ENCODE measurements at regions not wholly inside any gene's neighbourhood (a gene's known extent, or its start where the extent isn't known, plus 50 kb on each side); places are given as distances from the start of the nearest gene placed in this dataset.
"Not testable (repeated sequence)": the region's sequence is repeated elsewhere in the genome, so short reads cannot be mapped to it uniquely, and the experiment has no call there.

DNA sequence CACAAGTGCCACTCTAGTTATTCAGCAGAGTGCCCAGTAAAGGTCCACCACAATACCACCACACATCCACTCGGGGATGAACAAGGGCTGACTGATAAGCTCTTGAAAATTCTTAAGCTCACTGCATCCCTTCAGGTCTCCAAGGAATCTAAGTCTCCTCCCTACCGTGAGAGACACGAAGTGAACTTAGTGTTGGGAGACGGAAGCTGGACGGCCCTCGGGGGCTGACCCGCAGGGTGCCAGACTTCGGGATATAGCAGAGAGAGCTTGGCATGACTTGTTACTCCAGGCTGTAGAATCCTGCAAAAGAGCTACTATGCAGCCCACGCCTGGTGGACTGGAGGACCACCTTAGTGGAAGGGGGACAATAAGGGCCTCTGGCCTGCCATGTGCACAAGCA lies 75.1 kb downstream of the LYZL1 start:
- DNase-seq, H3K4me1 Mint-ChIP-seq, H3K36me3 Mint-ChIP-seq, H3K27me3 Mint-ChIP-seq, H3K9me3 Mint-ChIP-seq, H3K4me3 Mint-ChIP-seq, H3K27ac Mint-ChIP-seq: not testable (repeated sequence)

DNA sequence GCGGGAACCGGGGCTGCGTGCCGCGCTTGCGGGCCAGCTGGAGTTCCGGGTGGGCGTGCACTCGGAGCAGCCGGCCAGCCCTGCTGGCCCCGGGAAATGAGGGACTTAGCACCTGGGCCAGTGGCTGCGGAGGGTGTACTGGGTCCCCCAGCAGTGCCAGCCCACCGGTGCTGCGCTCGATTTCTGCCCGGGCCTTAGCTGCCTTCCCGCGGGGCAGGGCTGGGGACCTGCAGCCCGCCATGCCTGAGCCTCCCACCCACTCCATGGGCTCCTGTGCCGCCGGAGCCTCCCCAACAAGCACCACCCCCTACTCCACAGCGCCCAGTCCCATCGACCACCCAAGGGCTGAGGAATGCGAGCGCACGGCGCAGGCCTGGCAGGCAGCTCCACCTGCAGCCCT lies 77.3 kb downstream of the LYZL1 start:
- not testable (repeated sequence) for H3K4me3 Mint-ChIP-seq, DNase-seq, H3K4me1 Mint-ChIP-seq, H3K9me3 Mint-ChIP-seq, H3K27ac Mint-ChIP-seq, H3K36me3 Mint-ChIP-seq
- H3K27me3 Mint-ChIP-seq = peaks cover 11% of the 10 kb centered on the region

DNA sequence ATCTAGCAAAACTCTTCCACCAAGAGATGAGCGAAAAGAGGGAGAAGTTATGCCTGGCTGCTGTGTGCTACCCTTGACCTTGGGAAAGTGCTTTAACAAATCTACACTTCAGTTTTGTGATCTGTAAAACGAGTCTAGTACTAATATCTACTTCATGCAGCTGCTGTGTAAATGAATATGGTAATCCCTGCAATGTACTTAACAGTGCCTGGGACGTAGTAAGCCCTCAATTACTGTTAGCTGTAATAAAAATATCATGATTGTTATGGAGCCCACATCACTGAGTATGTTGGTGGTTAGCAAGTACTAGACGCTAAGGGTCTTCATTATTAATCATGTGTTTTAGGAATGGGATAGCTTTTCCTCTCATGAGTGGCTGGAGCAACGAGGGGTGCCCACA lies 80.5 kb downstream of the LYZL1 start:
- H3K9me3 Mint-ChIP-seq = no peaks in the 10 kb centered on the region
- peaks cover 11% of the 10 kb centered on the region for H3K27me3 Mint-ChIP-seq
- no peaks in the 10 kb centered on the region for H3K36me3 Mint-ChIP-seq
- no peak overlapping the region for H3K27ac Mint-ChIP-seq
- H3K4me3 Mint-ChIP-seq = no peak overlapping the region
- no peaks in the 10 kb centered on the region for H3K4me1 Mint-ChIP-seq
- DNase-seq = no peak

DNA sequence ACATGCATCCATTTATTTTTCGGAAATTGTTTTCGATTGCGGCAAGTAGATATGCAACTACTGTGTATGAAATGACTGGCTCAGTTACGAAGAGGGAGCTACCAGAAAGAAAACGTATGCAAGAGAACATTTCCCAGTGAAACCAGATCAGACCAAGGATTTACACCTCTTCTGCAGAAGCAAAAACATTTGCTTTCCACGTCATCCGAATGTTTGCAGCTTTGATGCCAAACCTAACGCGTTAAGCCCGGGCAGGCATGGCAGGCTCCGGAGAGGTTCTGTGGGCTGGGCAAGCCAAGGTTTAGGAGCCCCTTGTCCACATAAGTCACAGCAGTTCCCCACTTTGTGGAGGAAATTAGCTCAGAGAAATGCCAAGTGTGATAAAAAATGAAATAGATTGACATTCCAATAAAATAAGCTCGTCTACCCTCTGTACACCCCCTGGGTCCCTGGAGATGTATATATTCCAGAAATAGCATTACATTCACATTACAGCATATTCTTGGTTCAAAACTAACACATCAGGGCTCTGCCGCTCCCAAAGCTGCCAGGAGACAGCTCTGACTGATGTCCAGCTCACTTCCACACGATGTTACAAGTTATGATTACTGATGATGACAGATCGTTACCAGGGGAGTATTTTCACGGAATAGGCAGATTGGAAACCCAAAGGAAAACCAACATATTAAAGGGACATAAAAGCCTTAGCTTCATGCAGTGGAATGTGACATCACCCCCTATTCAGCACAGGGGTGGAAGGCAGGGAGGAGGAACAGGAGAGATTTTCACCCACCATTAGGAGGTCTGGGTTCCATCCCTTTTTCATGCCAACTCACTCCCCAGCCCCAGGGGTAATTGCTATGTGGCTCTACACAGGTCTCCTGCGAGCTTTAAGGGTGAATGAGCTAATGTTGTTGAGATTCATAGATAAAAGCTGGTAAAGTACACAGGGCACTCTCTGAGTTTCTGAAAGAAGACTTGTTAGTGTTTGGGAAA lies 81.5 kb downstream of the LYZL1 start:
- Mint-ChIP-seq H3K4me3 (no peak overlapping the region), H3K27ac (no peak overlapping the region), H3K36me3 (no peaks in the 10 kb centered on the region), H3K4me1 (no peaks in the 10 kb centered on the region), H3K9me3 (no peaks in the 10 kb centered on the region), H3K27me3 (peaks cover 11% of the 10 kb centered on the region)
- no peak for DNase-seq

DNA sequence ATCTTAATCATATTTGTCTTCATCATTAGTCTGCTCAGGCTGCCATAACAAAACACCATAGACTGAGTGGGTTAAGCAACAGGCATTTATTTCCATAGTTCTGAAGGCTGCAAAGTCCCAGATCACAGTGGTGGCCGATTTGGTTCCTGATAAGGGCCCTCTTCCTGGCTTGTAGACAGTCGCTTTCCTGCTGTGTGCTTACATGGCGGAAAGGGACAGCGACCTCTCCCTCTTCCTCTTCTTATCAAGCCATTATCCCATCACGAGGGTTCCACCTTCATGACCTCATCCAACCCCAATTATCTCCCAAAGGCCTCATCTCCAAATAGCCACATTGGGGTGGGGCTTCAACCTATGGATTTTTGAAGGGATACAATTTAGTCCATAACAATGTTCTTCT lies 84.0 kb downstream of the LYZL1 start:
- peaks cover 11% of the 10 kb centered on the region for H3K27me3 Mint-ChIP-seq
- H3K4me3 Mint-ChIP-seq = no peak overlapping the region

DNA sequence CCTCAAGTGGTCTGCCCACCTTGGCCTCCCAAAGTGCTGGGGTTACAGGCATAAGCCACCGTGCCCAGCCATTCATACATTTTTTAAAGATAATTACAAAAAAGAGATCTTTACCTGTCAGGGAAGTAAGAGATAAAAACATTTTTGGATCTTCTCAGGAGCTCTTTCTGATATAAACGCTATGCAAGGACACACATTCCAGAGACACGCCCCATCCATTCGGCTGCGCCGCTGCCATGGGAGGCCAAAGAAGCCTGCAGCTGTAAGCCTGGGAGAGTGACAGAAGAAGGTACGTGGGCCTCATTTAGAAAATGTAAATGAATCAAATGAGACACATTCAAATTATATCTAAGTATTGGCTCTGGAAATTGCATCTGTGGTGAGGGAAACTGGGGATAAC lies 85.3 kb downstream of the LYZL1 start:
- H3K4me1 Mint-ChIP-seq = no peaks in the 10 kb centered on the region
- H3K27me3 Mint-ChIP-seq = peaks cover 11% of the 10 kb centered on the region
- no peaks in the 10 kb centered on the region for H3K36me3 Mint-ChIP-seq
- no peak overlapping the region for H3K27ac Mint-ChIP-seq
- no peaks in the 10 kb centered on the region for H3K9me3 Mint-ChIP-seq
- no peak for DNase-seq
- H3K4me3 Mint-ChIP-seq = no peak overlapping the region

More for the DNA sequence above, 84.0 kb downstream of the LYZL1 start:
- no peaks in the 10 kb centered on the region for H3K36me3 Mint-ChIP-seq
- no peaks in the 10 kb centered on the region for H3K4me1 Mint-ChIP-seq
- H3K27ac Mint-ChIP-seq = no peak overlapping the region
- DNase-seq = no peak
- H3K9me3 Mint-ChIP-seq = no peaks in the 10 kb centered on the region

DNA sequence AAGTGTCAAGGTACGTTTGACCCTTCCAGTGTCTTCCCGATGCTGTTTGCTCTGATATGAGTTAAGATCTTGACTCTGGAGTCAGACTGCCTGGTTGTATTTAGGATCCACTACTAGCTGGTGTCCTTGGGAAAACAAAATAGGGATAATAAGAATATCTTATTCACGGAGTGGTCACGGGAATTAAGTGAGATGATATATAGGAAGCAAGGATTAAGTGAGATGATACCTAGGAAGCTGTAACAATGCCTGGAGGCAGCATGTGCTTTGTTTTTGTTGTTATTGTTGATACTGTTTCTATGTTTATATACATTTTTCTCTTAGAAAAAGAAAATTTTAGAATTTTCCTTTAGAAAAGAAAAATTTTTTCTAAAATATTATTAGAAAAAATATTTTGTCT lies 87.0 kb downstream of the LYZL1 start:
- Mint-ChIP-seq H3K27me3 (no peaks in the 10 kb centered on the region), H3K27ac (no peak overlapping the region), H3K9me3 (no peaks in the 10 kb centered on the region), H3K4me1 (peaks cover 11% of the 10 kb centered on the region), H3K4me3 (no peak overlapping the region), H3K36me3 (no peaks in the 10 kb centered on the region)
- DNase-seq = no peak

DNA sequence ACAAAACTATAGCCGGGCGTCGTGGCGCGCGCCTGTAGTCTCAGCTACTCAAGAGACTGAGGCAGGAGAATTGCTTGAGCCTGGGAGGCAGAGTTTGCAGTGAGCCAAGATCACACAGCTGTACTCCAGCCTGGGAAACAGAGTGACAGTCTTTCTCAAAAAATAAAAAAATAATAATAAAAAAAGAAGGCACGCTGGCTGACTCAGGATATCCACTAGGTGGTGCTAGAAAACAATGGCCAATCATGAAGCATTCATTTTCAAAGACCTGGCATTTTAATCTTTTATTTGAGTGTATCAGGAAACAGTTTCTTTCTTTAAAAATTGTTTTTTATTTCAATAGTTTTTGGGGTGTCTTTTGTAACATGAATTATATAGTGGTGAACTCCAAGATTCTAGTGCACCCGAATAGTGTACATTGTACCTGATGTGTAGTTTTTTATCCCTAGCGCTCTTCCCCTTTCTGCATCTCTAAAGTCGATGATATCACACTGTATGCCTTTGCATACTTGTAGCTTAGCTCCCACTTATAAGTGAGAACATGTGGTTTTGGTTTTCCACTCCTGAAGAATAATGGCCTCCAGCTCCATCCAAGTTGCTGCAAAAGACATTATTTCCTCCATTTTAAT lies 88.6 kb downstream of the LYZL1 start:
- Mint-ChIP-seq H3K27ac (no peak overlapping the region), H3K36me3 (no peaks in the 10 kb centered on the region), H3K9me3 (no peaks in the 10 kb centered on the region), H3K4me1 (peaks cover 11% of the 10 kb centered on the region), H3K4me3 (no peak overlapping the region), H3K27me3 (no peaks in the 10 kb centered on the region)
- DNase-seq = no peak

DNA sequence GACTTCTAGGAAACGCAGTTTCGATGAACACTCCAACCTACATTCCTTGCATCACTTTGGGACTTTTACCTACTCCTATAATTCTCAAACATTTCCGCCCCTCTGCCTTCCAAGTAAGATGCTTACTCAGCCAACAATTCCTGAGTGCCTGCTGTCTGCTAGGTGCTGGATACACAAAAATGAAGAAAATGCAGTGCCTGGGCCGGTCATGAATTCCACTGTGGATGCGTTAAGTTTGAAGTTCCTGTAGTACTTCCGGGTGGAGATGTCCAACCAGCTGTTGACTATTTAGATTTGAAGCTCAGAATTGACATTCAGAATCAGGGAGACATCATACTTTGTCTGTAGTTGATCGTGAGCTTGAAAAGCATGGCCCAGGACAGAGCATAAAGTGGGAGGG lies 89.2 kb downstream of the LYZL1 start:
- no peaks in the 10 kb centered on the region for H3K36me3 Mint-ChIP-seq
- H3K9me3 Mint-ChIP-seq = no peaks in the 10 kb centered on the region
- H3K27me3 Mint-ChIP-seq = no peaks in the 10 kb centered on the region
- peaks cover 11% of the 10 kb centered on the region for H3K4me1 Mint-ChIP-seq
- DNase-seq = no peak
- H3K4me3 Mint-ChIP-seq = no peak overlapping the region
- H3K27ac Mint-ChIP-seq = no peak overlapping the region

DNA sequence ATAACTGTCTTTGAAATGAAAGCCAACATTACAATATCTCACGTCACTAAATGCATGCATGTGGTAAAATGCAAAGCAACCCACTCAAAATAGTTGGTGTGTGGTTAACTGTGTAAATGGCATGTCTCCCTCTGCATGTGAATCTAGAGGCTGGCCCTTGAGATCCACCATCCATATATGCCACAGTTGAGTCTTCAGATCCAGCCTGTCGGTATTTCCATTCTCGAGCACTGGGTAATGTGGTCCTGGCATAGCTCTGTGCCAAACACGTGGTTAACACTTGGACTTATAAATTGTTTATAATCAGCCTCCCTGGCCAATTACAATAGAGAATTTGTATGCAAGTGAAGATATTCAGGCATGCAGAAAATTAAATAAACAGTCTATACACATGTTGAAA lies 90.3 kb downstream of the LYZL1 start:
- Mint-ChIP-seq H3K4me3 (no peak overlapping the region), H3K36me3 (no peaks in the 10 kb centered on the region), H3K4me1 (peaks cover 11% of the 10 kb centered on the region), H3K27ac (no peak overlapping the region), H3K27me3 (no peaks in the 10 kb centered on the region), H3K9me3 (no peaks in the 10 kb centered on the region)
- DNase-seq = no peak

DNA sequence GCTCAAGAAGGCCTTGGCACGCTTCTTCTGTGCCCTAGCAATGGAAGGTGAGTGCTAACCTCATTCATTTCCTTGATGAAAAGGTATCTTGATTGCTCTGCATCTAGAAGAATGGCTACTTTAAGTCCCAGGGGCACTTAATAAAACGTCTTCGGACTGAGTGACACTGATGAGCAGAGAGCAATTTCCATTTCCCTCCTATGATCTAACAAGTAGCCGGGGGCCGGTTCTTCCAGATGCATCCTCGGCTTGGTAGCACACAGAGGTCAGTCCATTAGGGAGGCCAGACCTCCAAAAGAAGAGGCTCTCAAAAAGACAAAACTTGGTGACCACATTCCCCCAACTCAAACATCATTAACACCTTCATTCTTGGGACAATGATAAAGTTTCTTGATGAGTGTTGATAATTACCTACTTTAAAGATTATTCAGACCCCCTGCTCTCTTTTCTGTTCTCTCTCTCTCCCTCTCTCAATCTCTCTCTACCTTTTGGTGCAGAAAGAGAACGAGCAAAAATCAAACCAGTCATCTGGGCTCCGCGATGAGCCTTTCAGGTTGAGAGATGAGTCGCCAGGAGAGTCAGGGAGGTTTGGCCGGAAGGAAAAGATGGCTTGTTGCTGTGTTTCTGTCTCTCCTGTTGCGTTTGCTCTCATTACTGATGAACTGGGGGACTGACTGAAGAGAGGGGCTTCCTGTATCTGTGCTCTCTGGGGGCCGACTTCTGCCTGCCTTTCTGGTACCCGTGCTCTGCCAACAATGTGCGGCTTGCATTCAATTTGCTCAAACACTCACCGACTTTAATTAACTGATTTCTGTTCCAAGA lies 91.1 kb downstream of the LYZL1 start:
- not testable (repeated sequence) for H3K27me3 Mint-ChIP-seq, H3K9me3 Mint-ChIP-seq, DNase-seq, H3K4me3 Mint-ChIP-seq, H3K36me3 Mint-ChIP-seq
- Mint-ChIP-seq H3K27ac (peak overlapping the region; percentile 63), H3K4me1 (peaks cover 11% of the 10 kb centered on the region)

DNA sequence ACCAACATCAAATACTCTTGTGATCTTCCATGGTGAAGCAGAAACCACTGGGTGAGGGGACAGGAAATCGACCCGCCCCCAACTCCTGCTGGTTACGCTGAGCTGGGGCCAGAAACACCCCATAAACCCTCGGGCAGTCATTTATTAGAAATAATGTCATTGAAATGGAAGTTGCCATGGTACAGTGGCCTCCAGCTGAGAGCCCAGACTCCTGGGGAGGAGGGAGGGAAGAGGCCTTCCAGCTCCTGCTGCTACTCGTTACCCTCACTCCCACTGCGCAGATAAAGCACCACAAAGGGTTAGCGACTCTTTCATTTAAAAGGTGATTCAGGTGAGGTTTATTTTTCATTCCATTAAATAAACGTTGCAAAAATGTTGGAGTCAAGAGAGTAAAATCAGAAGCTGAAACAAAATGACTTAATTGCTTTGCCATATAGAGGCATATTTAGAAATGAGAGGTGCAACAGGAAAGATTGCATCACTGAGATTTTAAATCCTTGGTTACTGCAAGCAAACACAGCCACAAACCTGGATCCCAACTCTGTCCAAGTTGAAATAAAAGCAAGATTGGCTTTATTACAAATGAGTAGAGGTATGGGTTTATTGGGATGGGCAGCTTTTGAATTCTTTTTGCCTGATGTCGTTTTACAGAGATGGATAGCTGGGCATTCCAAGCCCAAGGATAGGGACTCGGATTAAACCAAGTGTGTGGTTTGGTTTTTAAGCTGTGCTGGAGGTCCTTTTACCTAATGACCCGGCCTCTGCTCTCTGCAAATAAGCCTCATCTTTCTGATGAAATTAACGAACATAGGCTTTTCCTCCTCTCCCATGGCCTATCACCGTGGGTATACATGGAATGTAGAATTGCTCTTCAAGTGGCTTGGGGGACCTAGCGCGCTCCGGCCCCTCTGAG lies 92.0 kb downstream of the LYZL1 start:
- H3K27me3 Mint-ChIP-seq, H3K9me3 Mint-ChIP-seq, H3K27ac Mint-ChIP-seq, H3K36me3 Mint-ChIP-seq, H3K4me3 Mint-ChIP-seq, DNase-seq: not testable (repeated sequence)
- H3K4me1 Mint-ChIP-seq = peaks cover 11% of the 10 kb centered on the region

DNA sequence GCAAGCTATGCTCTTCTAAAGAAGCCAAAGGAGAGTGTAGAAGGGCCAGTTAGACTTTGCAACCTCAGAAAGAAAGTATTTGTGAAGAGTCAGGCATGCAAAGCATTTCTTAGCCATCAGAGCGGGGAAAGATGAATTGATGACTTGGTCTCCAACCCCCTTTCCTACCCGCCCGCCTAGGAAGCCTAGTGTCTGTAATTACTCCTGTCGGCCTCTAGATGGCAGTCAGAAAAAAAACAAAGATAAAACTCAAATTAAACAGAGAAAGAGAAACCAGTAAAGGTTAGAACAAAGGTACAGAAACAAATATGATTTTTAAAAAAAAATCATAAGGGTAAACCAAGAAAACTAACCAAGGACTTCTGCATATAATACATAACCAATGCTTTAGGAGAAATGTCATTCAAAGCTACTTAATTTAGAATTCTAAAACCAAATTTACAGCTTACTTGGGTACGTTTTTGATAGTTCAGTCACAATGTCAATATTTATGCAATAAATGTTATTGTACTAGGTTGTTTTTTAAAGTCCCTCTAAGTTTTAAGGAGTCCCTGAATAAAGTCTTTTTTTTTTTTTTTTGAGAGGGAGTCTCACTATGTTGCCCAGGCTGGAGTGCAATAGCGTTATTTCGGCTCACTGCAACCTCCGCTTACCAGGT lies 97.6 kb downstream of the LYZL1 start:
- Mint-ChIP-seq H3K4me1 (no peaks in the 10 kb centered on the region), H3K27me3 (no peaks in the 10 kb centered on the region), H3K36me3 (no peaks in the 10 kb centered on the region), H3K27ac (no peak overlapping the region), H3K9me3 (no peaks in the 10 kb centered on the region), H3K4me3 (no peak overlapping the region)
- DNase-seq = no peak

DNA sequence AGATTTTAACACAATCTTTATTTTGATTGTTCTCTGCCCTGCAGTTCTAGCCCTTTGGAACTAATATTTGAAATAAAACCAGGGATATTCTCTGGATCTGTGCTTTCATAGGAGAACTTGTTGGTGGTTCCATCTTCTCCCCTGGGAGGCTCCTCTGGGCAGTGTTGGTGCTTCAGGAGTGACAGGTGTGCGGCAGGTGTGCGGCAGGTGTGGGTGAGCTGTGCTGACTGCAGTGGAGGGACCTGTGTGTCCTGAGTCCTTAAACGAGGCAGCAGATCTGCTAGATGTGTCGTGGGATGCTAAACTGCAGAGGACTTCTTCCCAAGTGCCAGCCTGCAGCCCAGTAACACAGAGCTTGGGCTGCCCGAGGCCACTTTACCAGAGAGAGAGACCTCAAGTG lies 98.4 kb downstream of the LYZL1 start:
- no peaks in the 10 kb centered on the region for H3K9me3 Mint-ChIP-seq
- H3K4me1 Mint-ChIP-seq = no peaks in the 10 kb centered on the region
- no peak for DNase-seq
- no peak overlapping the region for H3K27ac Mint-ChIP-seq
- no peaks in the 10 kb centered on the region for H3K27me3 Mint-ChIP-seq
- no peak overlapping the region for H3K4me3 Mint-ChIP-seq
- H3K36me3 Mint-ChIP-seq = no peaks in the 10 kb centered on the region
